H7 (cell line): ENCODE measurements at regions not wholly inside any gene's neighbourhood (a gene's known extent, or its start where the extent isn't known, plus 50 kb on each side); places are given as distances from the start of the nearest gene placed in this dataset.
"Not testable (repeated sequence)": the region's sequence is repeated elsewhere in the genome, so short reads cannot be mapped to it uniquely, and the experiment has no call there.

Source experiments
- DNase-seq: peaks from one replicate; pipeline ENCODE4 v3.0.0; 2012
- H3K27me3 ChIP-seq: 2 replicates; pipeline ENCODE4 v1.6.0; 2011; ENCODE audit warnings: mild to moderate bottlenecking, low read length; ENCODE audit not compliant: control insufficient read depth, insufficient read depth
- H3K36me3 ChIP-seq: replicated peaks from 2 replicates; pipeline ENCODE4 v1.5.1; 2011; ENCODE audit warnings: low read length; ENCODE audit not compliant: control insufficient read depth, insufficient read depth
- H3K4me3 ChIP-seq: 2 replicates; pipeline ENCODE4 v1.5.1; 2011; ENCODE audit warnings: low read depth, mild to moderate bottlenecking, control low read depth, low read length, moderate library complexity; ENCODE audit not compliant: insufficient read depth

DNA sequence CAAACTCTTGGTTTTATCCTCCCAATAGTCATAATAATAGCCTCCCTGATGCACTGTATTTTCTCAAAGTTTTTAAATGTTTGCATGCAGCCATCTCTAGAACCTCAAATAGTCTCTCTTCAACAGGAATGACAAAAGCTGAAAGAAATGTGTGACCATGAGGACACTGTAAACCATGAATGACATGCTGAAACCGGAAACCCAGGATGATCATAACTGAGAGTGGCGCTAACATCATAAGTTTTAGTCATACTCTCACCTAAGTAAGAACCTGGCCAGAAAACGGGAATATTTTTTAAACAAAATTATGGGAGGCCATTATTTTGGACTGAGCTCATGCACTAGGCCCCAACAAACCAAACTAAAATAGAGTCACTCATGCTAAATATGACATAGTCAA lies 278.4 kb upstream of the STXBP5 start:
- Histone ChIP-seq H3K36me3 (no peaks in the 10 kb centered on the region), H3K27me3 (no peaks in the 10 kb centered on the region), H3K4me3 (no peak overlapping the region)
- no peak for DNase-seq

DNA sequence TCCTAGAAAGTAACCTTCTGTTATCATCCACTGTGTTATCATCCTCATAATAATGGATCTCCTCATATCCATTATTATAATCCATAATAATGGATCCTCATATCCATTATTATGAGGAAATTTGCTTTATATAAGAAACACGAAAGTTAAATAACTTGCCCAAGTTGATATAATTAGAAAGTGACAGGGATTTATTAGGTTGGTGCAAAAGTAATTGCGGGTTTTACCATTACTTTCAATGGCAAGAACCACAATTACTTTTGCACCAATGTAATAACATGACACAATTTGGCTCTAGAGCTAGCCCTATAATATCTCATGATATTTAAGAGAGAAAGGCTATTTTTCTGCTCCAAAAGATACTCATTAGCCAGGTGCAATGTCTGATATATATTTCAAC lies 275.7 kb upstream of the STXBP5 start:
- Histone ChIP-seq H3K27me3 (no peaks in the 10 kb centered on the region), H3K36me3 (no peaks in the 10 kb centered on the region), H3K4me3 (no peak overlapping the region)
- DNase-seq, result no peak

DNA sequence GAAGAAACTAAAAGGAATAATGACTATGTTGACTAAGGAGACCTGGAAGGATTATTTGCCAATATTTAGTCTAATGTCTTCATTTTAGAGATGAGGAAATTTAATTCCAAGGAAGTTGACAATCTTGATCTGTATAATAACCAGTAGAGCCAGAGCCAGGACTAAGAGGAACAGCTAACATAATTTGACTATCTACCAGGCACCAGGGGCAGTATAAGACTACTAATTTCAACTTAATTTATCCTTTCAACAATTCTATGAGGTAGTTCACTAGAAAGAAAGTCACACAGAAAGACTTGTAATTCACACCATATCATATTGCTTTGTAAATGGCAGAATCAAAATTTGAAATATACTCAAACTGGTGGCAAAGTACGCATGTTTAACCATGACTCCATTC lies 273.0 kb upstream of the STXBP5 start:
- no peaks in the 10 kb centered on the region for H3K36me3 ChIP-seq
- DNase-seq, result no peak
- no peak overlapping the region for H3K4me3 ChIP-seq
- H3K27me3 ChIP-seq, result no peaks in the 10 kb centered on the region

DNA sequence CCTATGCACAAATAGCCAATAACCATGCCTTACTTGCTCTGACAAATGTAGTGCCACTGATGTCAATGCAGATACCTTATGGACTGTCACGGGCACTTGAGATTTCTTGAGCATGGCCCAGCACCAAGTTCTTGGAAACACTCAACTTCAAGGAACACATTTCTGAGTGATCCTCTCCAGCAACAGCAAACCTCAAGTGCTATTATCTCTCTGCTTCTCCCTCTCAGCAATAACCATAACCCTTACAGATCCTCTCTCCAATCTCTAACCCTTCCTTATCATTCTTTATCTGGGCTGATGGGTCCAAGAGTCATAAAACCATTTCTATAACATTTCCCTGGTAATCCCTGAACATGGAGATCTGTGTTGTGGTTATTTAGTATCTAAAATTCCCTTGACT lies 266.9 kb upstream of the STXBP5 start:
- no peak for DNase-seq
- no peaks in the 10 kb centered on the region for H3K27me3 ChIP-seq
- H3K36me3 ChIP-seq, result no peaks in the 10 kb centered on the region
- H3K4me3 ChIP-seq, result no peak overlapping the region

DNA sequence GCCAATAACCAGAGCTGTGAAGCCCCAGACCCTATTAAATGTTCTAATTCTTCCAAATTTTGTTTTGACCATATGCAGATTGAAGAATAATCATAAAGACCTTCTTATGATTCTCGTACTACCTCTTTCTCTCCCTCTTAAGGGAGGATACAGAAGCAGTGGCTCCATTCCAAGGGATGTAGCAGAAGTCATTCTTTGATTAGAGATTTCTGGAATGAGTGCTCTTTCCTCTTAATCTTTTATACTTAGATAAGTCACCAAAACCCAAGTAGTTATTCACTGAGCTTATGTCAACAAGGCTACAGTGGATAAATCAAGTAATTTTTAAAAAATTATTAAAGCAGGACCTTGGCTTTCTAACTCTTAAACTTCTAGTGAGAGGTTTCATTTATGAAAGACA lies 266.0 kb upstream of the STXBP5 start:
- Histone ChIP-seq H3K4me3 (no peak overlapping the region), H3K27me3 (no peaks in the 10 kb centered on the region), H3K36me3 (no peaks in the 10 kb centered on the region)
- no peak for DNase-seq

DNA sequence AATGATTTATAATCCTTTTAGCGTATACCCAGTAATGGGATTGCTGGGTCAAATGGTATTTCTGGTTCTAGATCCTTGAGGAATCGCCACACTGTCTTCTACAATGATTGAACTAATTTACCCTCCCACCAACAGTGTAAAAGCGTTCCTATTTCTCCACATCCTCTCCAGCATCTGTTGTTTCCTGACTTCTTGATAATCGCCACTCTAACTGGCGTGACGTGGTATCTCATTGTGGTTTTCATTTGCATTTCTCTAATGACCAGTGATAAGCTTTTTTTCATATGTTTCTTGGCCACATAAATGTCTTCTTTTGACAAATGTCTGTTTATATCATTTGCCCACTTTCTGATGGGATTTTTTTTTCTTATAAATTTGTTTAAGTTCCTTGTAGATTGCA lies 264.8 kb upstream of the STXBP5 start:
- not testable (repeated sequence) for DNase-seq, H3K36me3 ChIP-seq, H3K4me3 ChIP-seq, H3K27me3 ChIP-seq

DNA sequence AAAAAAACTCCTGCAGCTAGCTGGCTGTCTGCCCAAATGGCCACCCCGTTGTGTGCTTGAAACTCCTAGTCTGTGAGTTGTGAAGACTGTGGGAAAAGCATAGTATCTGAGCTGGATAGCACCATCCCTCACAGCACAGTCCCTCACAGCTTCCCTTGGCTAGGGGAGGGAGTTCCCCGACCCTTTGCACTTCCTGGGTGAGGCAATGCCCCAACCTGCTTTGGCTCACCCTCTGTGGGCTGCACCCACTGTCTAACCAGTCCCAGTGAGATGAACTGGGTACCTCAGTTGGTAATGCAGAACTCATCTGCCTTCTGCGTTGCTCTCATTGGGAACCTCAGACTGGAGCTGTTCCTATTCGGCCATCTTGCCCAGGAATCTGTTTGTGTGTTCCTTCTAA lies 260.6 kb upstream of the STXBP5 start:
- no peak overlapping the region for H3K4me3 ChIP-seq
- H3K36me3 ChIP-seq, result no peaks in the 10 kb centered on the region
- DNase-seq, result no peak
- no peaks in the 10 kb centered on the region for H3K27me3 ChIP-seq

DNA sequence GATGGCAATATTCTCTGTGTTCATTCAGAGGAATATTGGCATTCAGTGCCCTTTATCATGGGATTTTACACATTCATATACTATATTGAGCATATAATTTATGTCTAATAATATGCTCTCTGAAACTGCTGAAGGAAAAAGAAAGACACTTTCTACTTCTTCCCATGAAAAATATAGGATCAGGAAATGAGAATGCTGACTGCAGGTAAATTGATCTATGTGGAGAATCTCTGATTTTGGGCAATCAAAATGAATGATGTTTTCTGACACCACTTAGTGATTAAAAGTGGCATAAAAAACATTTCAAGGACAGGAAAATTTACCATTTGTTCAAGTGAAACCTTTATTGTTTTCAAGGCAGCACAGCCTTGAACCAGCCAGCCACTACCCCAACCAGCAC lies 260.1 kb upstream of the STXBP5 start:
- Histone ChIP-seq H3K27me3 (no peaks in the 10 kb centered on the region), H3K4me3 (no peak overlapping the region), H3K36me3 (no peaks in the 10 kb centered on the region)
- DNase-seq, result no peak

DNA sequence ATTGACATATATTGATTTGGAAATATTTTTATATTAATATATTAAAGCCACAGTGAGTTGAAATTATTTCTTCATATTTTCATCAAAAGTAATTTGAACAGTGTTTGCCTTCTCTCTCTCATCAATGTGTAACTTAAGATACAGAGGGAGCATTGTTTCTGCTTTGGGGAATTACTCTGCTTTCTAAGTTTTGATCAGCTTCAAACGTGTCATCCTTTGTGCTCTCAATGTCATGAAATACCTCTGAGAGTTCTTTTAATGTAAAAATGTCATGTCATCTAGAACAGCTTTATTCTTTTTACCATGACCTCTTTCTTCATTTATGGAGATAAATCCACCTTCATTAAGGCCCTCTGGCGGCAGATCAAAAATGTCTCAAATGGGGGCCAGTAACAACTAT lies 259.4 kb upstream of the STXBP5 start:
- no peaks in the 10 kb centered on the region for H3K27me3 ChIP-seq
- no peaks in the 10 kb centered on the region for H3K36me3 ChIP-seq
- DNase-seq, result no peak
- H3K4me3 ChIP-seq, result no peak overlapping the region

DNA sequence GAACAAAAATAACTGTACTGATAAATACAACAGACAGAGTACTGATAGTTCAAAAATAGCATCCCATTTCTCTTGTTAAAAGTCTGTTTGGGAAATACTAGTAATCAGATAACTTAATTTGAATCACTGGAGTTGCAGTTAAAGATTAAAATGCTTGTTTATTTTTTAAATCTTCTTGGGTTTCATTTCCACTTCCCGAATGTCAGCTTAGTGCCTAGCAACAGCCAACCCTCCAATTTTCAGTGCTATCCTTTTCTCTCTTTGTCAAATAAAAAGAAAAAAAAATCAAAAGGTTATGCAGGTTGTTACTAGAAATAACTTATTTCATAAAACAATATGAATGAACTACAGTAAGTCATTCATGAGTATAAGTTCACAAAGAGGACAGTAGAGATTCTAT lies 257.7 kb upstream of the STXBP5 start:
- Histone ChIP-seq H3K4me3 (no peak overlapping the region), H3K27me3 (no peaks in the 10 kb centered on the region), H3K36me3 (no peaks in the 10 kb centered on the region)
- no peak for DNase-seq

DNA sequence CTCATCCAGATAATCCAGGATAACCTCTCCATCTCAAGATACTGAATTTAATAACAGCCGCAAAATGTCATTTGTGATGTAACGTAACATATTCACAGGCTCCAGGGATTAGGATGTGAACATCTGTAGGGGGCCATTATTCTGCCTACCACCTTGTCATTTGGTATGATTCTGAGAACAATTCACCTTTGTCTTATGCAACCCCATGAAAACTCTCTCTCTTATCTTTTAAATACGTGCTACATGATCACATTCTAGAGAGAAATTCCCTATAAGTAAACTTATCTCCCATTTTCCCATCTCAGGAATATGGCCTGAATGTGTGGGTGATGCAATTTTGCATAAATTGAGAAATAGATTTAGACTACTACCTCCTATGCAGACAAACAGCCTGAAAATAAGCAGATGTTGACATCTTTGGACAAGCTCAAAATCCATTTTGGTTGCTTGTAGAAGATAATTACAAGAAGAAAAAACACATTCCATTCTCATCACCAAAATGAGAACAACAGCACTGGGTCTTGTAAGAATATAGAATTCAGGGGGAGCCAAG lies 255.4 kb upstream of the STXBP5 start:
- Histone ChIP-seq H3K27me3 (no peaks in the 10 kb centered on the region), H3K36me3 (no peaks in the 10 kb centered on the region), H3K4me3 (no peak overlapping the region)
- DNase-seq, result no peak

DNA sequence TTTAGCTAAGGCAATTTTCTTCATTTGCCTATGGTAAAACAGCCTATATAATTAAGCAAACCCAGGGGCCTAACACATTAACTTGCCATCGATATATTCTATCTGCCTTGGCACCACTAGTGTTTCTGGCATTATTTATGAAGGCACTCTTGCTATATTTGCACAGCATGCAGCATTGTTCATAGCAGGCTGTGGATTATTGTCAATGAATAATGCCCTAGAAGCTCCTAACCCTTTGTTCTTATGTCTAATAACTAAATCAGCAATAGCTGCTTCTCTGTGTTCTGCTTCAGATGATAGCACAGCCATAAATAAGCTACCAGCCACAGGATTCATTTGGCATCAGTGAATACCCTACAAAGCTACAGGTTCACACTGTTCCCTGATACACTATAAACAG lies 254.8 kb upstream of the STXBP5 start:
- Histone ChIP-seq H3K27me3 (no peaks in the 10 kb centered on the region), H3K36me3 (no peaks in the 10 kb centered on the region), H3K4me3 (no peak overlapping the region)
- DNase-seq, result no peak

DNA sequence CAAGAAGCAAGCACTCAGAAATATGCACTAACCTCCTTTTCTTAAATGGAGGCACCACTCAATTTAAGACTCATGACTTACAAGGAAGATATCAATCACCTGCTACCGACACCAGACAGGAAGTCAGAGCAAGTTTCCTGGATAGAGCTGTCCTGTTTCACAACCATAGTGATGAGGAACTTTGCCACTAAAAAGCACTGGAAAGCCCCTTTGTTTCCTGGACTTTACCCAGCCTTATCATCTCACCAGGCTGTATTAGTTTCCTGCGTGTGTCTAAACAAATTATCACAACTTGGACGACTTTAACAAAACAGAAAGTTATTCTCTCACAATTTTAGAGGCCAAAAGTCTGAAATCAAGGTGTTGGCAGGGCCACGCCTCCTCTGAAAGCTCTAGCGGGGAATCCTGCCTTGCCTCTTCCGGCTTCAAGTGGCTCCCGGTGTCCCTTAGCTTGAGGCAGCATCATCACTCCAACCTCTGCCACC lies 253.8 kb upstream of the STXBP5 start:
- H3K36me3 ChIP-seq, result no peaks in the 10 kb centered on the region
- no peak for DNase-seq
- no peaks in the 10 kb centered on the region for H3K27me3 ChIP-seq
- H3K4me3 ChIP-seq, result no peak overlapping the region

DNA sequence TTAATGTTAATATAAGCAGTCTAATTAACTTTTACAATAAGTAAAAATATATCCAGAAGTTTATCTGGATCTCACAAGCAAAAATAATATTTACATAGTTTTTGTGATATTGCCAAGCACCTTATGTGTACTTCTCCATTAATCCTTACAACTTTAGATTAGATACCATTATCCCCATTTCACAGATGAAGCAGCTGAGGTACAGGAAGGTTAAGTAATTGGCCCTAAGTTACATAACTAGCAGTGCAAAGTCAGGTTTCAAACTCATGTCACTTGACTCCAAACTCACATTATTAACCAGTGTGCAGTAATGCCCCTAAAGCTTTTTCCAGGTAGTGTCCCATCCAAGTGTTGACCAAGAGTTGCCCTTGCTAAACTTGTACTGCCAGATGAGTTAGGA lies 248.6 kb upstream of the STXBP5 start:
- Histone ChIP-seq H3K27me3 (no peaks in the 10 kb centered on the region), H3K4me3 (no peak overlapping the region), H3K36me3 (no peaks in the 10 kb centered on the region)
- DNase-seq, result no peak

DNA sequence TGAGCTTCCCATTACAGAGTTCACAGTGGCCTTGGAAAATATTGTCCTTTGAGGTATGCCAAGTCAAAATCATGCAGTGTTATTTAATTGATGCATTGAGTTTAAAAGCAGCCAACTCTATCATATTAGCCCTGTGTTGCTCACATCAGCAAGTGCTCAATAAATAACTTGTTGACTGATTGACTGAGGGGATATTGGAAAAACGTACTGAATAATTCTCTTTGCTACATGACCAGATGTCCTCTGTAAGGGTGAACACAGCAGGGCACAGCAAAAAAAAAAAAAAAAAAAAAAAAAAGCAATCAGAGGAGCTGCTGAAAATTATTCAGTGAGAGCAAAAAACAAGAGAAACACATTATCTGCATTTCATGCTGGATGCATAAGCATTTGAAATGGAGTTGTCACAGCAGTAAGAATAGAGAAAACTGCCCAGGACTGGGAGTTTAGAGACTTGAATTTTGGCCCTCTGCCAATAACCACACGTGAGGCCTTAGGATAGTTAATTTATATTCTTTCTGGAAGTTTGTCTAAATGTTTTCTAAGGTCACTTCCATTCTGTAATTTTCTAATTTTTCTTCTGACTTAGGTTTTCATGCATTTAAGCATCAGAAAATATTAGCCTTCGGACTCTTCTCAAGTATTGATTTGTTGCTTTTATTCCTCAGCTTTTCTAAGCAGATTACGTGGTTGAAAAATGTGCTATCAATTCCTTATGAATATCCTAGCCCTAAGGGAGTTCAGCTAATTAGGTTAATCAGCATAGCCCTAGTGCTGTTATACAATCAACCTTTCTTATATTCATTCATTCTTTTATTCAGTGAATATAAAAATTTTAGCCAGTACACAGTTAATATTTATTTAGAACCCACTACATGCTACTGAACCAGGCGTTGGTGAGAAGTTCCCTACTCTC lies 246.8 kb upstream of the STXBP5 start:
- Histone ChIP-seq H3K4me3 (no peak overlapping the region), H3K36me3 (no peaks in the 10 kb centered on the region), H3K27me3 (no peaks in the 10 kb centered on the region)
- DNase-seq, result no peak
